GM21447 (cell line): ENCODE measurements at regions not wholly inside any gene's neighbourhood (a gene's known extent, or its start where the extent isn't known, plus 50 kb on each side); places are given as distances from the start of the nearest gene placed in this dataset.

Experiments
- ATAC-seq: cut with Tn5 transposase; IDR thresholded peaks from one replicate; pipeline ENCODE4 v1.9.1; 2021; ENCODE audit not compliant: unreplicated experiment

DNA sequence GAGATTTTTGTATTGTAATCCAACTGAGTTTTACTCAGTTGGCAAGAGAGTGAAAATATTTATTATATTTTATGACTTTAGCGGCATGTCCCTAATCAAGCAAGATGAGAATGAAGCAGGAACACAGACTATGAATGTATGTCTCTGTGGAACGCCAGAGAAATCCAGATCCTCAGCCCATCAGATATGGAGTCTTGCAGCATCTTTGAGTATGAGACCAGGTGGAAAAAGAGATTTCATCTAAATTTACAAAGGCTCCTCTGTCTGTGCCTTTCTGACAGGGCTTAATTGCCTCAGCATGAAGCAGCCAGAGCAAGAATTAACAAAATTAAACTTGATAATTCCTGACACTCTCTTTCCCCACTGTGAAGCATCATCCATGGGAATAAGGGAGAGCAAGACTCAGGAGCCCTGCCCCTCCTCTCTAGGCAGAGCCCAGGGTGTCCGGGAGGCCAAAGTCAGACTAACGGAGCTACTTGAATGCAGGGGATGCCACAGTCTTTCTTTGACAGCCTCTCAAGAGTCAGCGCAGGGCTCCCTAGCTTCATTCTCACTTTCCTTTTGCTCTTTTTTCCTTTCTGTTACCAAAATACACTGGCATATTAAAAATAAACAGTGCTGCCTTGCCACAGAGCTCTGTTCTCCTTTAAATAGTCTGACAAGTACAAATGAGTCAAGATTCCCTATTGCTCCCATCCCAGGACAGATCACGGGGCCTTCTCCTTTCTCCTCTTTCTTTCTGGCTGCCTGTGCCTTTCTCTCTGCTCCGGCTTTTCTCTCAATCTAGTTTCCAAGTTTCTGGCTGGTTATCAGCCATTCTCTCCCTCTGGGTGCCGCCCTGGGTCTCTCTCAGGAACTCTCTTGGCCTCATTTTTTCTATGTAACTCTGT, 132.2 kb upstream of the INHBA start:
- no peak for ATAC-seq

GRCh38 chr7:41832941-41833340, 130.1 kb upstream of the INHBA start:
- ATAC-seq = no peak

GRCh38 chr7:41830271-41830670, 127.4 kb upstream of the INHBA start:
- no peak for ATAC-seq

GRCh38 chr7:41828911-41829310, 126.0 kb upstream of the INHBA start:
- no peak for ATAC-seq

GRCh38 chr7:41826641-41827040, 123.8 kb upstream of the INHBA start:
- ATAC-seq = no peak

DNA sequence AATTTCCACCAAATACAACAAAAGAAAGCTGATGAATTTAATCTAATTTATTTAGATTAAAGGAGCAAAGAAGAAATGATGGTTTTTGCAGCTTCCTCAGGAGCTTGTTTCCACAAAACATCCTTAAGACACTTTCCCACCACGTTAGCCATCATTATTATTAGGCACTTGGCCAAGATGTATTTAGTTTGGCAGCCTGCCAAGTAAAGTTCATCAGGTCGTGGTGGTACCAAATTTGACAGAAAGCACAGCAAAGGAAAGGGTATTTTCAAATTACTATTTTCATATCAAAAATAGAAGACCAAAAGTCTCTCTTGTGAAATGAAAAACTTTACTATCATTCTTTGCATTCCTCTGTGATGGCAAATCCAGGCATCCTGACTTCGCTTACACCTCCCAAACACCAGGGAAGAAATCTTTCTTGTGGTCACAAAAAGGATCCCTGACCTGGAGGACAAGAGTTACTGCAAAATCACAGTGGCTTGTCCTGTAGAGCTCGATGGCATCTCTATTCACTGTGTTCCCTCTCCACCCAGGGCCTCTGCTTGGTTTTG, 123.1 kb upstream of the INHBA start:
- no peak for ATAC-seq

DNA sequence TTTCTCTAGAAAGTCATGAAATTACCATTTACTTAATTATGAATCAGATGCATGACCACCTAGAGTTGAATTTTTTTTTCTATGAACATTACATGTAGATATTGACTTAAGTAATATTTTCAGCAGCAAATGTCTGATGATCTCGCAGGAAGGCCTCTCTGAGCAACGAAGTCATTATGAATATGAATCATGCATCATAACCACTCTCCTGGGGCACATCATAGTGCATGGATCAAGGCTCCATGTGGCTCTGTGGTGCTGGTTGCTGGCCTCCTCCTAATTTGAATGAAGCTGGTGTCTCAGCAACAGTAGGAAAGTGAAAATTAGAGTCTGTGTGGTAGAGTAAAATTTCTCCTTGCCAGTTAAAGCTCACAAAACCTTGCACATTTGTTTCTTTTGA, 121.4 kb upstream of the INHBA start:
- ATAC-seq = no peak

GRCh38 chr7:41822259-41822817, 119.4 kb upstream of the INHBA start:
- ATAC-seq = no peak

GRCh38 chr7:41821521-41822213, 118.8 kb upstream of the INHBA start:
- no peak for ATAC-seq

DNA sequence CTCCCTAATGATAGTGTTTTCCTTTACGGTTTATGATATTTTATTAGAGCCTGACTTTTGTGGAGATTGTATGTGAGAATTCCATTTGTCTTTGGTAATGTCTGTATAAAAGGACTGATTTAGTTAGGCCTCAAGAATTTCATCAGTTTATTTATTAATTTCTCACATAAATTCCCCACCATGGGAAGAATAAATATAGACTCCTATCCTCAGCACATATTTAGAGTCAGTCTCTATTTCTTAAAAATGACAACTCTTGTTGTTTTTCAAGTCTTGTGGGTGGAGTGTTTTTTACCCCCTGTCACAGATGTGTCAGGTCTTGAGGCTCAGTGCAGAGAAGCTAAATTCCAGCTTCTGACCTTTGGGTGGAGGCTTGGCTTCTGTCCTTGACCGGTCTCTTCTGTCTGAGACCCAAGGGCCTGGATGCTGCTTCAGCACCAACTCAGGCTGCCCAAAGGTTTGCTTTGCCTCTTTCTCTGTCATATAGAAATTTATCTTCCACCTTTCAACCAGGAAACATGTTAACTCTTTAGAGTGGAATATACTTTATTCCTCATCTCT, 117.3 kb upstream of the INHBA start:
- ATAC-seq = no peak

DNA sequence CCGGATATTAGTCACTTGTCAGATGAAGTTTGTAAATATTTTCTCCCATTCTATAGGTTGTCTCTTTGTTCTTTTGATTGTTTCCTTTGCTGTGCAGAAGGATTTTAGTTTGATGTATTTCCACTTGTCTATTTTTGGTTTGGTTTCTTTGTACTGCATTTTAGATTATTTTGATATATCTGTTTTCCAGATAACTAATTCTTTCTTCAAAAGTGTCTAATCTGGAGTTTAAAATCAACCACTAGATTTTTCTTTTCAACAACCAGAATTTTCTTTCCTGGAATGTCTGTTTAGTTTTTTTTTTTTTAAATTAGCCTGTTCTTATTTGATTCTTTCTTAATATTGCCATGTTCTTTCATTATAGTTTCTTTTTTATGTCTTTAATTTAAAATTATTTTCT, 116.8 kb upstream of the INHBA start:
- no peak for ATAC-seq

DNA sequence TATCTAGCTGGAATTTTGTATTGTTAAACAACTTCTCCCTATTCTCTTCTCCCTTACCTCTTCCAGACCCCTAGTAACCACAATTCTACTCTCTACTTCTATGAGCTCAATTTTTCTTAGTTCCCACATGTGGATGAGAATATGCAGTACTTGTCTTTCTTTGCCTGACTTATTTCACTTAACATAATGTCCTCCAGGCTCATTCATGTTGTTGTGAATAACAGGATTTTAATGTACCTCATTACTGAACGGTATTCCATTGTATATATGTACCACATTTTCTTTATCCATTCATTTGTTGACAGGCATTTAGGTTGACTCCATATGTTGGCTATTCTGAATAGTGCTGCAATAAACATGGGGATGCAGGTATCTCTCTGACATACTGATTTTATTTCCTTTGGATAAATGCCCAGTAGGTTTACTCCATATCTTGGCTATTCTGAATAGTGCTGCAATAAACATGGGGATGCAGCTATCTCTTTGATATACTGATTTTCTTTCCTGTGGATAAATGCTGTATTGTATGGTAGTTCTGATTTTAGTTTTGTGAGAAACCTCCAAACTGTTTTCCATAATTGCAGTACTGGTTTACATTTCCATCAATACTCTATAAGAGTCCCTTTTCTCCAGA, 116.0 kb upstream of the INHBA start:
- no peak for ATAC-seq

DNA sequence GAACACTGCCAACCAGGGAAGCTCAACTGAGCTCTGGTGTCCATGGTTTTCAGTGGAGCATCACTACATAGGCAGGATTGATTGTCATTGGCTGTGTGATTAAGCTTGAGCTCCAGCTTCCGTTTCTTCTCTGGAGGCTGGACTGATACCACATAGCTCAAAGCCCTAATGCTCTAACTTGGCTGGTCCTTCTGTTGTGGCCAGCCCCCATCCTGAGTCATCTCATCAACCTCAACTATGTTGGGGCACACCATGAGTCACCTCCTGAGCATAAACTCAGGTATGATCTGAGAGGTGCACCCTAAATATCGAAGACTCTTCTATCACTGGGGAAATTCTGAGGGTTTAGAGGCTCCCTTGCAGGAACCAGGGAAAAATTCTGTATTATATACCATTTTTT, 114.5 kb upstream of the INHBA start:
- peak; percentile 51 for ATAC-seq

DNA sequence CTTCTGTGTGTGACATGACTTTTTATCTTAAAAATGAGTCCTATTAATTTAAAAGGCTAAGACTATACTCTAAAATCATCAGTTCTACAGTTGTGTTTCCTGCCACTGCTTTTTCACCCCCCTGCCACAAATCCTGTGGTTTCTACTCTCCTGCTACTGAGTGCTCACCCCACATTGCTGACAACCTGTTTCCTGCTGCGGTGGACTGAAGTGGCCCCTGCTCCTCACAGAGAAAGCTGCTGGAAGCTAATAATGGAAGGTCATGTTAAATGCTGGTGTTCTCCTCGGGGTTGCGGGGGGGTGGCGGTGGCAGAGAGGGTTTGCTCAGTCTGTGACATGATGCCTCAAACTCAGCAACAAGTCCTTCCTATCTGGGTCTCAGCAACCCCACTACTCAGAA, 113.2 kb upstream of the INHBA start:
- peak; percentile 73 for ATAC-seq

DNA sequence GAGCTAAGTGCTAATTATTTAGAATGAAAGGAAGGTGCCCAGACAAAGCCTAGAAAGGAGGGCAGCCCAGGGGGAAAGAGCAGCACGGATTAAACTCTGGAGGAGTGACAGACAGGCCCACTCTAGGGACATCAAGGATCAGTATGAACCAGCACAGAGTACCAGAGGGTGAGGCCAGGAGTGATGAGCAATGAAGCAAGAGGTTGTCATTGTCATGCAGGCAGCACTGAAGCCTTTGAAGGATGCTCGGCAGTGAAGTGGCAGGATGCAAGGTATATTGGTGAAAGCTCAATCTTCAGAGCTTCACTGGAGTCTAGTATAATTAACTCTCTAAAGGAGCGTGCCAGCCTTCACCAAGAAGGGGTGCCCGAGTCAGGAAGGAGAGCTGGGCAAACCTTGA, 112.0 kb upstream of the INHBA start:
- ATAC-seq = no peak

DNA sequence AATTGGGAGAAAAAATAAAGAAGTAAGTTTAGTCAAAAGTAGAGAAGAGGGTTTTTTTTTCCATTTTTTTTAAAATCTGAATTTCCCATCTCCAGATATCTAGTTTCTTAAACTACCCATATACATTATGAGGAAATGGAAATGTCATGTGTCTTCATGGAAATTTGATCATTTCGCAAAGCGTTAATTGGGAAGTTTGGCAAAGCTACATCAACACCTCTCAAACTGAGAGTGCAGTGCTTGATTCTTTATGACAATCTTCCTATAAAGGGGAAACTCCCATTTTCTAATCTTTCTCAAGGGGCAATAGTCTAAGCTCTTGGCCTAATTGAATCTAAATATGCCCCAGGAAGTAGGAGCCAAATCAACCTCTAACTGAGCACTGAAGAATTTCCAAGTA, 110.4 kb upstream of the INHBA start:
- ATAC-seq = no peak

DNA sequence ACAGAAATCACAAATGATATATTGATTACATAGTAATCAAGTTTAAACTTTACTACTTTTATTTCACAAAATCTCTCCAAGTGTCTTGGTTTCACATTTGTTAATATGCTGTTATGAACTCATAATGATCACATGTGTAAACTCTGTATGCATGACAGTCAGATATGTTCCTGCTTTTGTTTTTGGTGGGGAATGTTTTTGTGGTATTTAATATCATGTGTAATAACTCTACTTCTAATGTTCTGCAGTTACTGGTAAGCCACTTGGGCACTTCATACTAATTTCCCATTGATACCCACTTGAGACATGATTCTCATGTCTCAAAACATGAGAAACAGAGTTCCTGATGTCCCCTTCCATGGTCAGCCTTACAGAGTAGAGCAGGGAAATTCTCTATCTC, 109.1 kb upstream of the INHBA start:
- no peak for ATAC-seq

GRCh38 chr7:41809940-41810576, 107.2 kb upstream of the INHBA start:
- ATAC-seq = peak; percentile 93

GRCh38 chr7:41809529-41809939, 106.6 kb upstream of the INHBA start:
- ATAC-seq = no peak

DNA sequence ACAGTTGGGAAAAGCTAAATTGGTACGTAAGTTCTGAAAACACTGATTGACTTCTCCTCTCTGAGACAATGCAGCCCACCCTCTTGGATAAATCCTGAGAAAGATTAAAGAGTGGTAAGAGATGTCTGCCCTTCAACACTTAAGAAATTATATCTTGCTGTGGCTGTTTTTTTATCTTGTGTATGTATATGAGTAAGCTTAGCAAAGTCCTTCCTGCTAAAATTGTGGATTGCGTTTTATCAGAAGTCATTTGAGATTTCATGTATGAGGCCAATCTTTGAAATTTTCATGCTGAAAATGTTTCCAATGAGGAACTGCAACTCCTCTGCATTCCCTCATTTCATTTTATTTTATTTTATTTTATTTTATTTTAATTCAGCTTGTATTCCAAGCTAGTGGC, 106.2 kb upstream of the INHBA start:
- no peak for ATAC-seq

GRCh38 chr7:41808541-41808940, 105.7 kb upstream of the INHBA start:
- ATAC-seq = no peak
